Left kidney (tissue), 1 donor: ENCODE measurements at regions not wholly inside any gene's neighbourhood (a gene's known extent, or its start where the extent isn't known, plus 50 kb on each side); places are given as distances from the start of the nearest gene placed in this dataset.

Source experiments
- DNase-seq: peaks from one replicate; pipeline ENCODE4 v3.0.0-alpha.2; 2013

DNA sequence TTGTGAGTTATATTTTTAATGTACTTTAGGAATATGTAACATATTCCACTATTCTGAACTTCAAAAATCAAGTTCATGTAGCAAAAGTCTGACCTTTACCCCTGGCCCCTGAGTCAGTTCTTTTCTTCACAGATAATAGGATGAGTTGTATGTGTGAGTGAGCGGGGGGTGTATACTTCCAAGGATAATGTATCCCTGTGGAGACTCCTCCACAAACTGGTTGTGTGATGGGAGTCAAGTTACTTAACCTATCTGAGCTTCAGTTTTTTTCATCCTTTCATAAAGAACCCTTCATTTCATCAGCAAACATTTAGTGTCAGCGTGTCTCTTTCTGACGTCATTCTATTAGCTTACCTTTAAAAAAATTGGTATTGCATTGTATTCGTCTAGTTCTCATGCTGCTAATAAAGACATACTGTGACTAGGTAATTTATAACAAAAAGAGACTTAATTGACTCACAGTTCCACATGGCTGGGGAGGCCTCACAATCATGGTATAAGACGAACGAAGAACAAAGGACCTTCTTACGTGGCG is 288.1 kb upstream of the GPC6 start:
- peak; percentile 31 for DNase-seq

DNA sequence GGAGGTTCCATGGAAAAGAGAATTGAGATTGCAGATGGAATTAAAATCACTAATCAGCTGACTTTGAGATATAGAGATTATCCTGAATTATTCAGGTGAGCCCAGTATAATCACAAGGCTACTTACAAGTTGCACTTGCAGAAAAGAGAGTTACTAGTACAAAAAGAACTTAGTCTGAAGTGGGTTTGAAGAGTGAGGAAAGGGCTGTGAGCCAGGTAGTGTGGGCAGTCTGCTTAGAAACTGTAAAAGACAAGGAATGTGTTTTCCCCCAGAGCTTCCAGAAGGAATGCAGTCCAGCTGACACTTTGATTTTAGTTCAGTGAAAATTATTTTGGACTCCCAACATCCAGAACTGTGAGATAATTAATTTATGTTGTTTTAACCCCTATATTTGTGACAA is 285.4 kb upstream of the GPC6 start:
- no peak for DNase-seq

DNA sequence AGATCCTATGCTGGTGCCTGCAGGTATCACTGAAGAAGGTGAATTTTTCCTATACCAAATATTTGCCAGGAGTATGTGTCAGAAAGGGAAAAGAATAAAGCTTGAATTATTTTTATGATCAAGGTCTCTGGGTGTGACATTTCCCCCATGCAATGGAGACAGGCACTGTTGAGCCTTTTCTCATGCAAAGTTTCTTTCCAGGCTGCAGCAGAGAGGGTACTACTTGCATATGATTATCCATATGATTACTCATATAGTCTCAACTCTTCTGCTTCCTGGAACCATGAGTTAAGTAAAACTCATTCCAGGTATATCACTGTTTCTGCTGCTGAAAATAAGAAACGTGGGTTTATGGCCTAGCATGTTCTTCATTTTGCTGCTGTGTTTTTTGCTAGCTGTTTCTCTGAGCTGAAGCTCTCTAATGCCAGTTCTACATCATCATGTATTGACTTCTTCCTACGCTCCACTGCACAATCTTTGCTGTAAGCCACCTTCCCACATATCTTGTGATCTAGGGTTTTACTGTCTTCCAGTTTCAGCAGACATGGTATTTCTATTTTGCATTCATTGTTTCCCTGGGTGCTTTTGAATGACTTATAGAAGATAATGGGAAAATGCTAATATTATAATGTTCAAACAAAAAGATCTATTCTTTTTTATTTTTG is 278.7 kb upstream of the GPC6 start:
- DNase-seq, result no peak

DNA sequence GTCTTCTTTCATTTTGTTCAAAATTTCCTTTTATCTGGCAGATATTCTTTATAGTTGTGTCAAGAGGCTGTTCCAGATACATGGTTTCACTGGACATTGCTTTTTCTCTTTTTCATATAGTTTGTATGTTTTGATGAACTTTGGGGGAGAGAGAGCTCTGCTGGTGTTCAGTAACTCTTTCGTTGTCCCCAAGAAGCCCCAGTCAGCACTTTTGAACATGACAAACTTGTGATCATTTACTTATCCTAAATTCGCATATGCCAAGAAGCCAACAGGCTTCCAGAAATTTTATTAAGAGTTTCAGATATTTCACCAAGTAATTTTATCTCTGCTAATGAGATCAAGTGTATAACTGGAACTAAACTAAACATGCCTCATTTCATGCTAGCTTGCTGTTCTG is 275.8 kb upstream of the GPC6 start:
- no peak for DNase-seq

DNA sequence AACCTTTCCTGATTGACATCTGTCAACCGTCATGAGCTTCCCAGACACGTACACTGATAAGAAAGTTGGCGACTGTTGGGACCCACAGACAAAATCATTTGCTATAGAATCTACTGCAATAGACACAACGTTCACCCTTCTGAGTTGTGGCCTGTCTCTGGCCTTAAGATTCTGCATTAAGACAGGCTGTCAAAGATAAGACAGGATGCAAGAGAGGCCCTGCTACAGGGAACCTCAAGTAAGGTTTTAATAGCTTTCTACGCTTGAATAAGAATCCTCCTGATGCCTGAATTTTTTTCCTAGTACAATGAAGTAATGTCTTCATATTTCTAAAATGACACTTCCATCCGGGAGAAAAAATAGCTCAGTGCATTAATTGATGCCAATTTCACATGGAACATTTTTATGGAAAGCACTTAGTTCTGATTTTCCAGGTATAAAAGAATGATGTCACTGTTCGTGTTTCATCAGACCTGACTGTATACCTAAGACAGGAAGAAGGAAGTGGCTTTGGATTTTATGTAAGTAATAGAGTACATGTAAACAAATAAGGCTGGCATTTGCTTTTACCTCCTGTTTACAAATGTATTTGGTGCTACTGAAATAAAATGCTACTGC is 275.2 kb upstream of the GPC6 start:
- DNase-seq, result no peak

DNA sequence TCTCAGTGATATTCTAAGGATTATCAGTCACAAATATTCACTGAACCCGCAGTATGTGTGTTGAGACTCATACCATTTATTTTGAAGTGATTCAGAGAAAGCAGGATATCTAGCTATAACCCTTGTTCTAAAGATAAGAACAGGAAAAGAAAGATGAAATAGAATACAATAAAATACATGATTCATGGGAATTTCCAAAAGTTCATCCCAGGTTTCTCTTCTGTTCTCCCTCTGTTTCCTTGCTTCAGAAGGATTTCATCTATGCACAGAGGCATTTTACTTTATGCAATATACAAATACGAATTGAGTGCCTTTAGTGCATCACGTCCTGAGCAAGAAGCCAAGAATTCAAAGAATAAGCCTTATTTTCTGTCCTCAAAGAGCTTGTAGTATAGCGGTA is 274.4 kb upstream of the GPC6 start:
- DNase-seq, result no peak

DNA sequence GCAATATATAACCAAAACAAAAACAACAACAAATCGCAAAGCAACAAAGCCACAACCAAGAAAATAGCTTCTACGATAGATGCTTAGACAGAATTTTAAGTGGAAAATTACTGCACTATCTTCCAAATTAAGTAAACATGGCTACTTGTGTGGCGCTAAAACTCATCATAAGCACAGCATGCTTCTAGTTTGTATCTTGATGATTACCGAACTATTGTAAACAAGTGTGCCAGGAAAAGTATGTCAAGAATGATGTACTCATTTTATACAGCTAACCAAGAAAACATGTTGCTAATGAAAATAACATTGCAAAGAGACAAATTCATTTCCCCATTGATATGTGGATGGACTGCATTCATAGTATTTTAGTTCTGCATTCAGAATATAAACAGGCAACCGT is 271.9 kb upstream of the GPC6 start:
- no peak for DNase-seq

DNA sequence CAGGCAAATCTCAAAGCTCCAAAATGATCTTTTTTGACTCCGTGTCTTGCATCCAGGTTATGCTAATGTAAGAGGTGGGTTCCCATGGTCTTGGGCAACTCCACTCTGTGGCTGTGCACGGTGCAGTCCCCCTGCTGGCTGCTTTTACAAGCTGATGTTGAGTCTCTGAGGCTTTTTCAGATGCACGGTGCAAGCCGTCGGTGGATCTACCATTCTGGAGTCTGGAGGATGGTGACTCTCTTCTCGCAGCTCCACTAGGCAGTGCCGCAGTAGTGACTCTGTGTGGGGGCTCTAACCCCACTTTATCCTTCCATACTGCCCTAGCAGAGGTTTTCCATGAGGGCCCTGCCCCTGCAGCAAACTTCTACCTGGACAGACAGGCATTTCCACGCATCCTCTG is 266.8 kb upstream of the GPC6 start:
- no peak for DNase-seq

DNA sequence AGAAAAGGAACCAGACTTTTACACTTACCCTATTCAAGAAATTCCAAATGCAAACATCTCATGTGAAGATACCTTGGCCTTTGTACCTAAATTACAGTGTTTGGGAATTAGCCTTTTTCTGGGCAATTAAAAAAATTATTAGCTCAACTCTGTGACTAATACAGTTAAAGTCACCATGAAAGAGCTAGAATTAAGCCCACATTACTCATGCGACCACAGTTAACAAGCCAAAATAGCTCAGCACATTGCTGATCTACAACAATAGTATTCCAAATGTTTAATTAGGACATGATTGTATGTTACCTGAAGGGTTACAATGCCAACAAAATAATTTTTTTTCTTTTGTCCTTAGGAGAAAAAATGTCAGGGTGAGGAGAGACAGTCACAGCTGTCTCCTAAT is 263.6 kb upstream of the GPC6 start:
- no peak for DNase-seq

DNA sequence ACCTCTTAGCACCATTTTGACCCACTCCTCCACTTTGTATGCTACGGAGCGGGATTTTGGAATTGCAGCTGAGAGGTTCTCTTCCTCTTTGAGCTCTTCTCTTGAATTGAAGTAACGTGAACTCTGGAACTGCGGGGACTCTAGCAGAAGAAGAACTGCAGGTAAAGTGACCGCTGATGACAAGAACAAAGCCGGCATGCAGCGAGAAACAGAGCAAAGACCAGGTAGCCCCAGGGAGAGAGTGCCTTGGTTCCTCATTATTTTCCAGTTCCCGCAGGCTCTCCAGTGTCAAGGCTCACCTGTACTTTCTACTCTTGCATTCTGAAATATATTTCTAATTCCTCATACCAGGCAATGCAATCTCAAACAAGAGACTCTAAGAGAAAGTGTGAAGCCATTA is 260.3 kb upstream of the GPC6 start:
- no peak for DNase-seq

DNA sequence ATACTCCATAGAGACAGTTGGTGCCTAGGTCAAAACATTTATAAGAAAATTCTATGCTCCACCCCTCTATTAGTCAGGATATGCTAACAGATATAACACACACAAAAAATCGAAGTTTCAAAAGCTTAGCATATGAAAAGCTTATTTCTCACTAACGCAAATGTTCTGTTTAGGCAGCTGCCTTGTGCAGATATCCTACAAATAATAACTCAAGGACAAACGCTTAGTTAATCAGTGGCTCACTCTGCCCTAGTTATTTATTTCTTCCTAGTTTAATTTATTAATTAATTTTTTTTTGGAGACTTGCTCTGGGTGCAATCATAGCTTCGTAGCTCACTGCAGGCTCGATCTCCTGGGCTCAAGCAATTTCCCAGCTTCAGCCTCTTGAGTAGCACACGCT is 259.7 kb upstream of the GPC6 start:
- no peak for DNase-seq

DNA sequence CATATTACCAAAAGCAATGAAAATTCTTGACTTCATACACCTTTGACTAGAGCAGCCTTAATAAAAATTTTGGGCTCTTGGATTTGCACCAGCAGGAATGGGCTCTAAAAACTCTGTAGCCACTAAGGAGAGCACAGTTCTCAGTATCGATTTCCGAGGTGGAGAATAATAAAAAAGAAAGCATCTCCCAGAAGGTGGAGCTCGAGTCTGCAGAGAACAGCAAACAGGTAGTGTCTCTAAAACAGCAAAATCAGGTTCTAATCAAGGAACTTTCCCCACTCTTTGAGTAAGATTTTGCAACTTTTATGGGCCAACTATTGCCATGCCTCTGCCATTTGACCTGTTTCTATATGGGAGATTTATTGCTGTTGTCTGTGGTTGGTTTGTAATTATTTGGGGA is 258.7 kb upstream of the GPC6 start:
- DNase-seq, result no peak

DNA sequence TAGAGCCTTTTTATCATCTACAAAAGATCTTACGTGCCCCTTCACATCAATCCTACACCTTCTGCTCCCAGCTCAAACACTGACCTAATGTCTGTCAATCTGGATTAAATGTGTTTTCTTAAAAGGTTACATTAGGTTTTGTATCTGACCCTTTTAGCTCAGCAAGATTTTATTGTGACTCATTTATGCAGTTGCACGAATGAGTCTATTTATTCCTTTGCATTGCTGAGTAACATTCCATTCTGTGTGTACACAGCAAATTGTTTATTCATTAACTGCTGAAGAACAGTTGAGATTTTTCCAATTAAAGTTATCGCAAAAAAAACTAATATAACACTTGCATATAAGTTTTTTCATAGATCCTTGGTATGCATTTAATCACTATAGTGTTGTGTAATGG is 253.9 kb upstream of the GPC6 start:
- no peak for DNase-seq

DNA sequence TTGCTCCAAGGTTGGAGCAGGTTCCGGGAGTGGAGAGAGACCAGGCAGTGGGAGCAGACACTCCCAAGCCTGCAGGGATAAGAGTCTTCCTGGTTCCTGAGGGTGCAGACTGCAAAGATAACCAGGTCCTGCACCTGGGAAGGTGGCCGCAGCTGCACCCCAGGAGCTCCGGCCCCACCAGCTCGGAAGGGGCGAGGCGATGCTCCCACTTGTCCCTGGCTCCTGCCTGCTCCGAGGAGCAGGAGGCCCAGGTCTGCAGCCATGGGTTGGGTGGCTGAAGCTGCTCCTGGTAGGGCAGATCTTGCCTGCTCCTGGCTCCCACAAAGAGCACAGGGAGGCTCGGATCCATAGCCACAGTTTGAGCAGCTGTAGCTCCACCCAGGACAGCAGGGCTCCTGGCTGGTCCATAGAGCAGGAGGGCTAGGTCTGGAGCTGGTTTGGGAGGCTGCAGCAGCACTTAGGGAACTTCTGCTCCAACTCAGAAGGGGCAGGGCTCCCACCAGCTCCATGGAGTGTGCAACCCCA is 251.6 kb upstream of the GPC6 start:
- DNase-seq, result no peak

DNA sequence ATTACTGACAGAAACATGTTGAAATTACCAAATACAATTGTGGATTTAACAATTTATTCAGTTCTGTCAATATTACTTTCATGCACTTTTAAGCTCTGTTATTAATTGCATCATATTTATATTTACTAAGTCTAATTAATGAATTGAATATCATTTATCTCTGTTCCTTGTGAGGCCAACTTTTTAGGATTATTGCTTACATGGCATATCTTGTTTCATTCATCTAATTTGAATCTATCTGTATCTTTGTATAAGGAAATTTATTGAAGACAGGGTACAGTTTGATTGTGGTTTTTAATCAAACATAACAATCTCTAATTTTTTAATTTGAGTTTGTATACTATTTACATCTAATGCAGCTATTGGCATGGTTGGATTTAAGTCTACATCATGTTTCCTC is 249.9 kb upstream of the GPC6 start:
- no peak for DNase-seq

DNA sequence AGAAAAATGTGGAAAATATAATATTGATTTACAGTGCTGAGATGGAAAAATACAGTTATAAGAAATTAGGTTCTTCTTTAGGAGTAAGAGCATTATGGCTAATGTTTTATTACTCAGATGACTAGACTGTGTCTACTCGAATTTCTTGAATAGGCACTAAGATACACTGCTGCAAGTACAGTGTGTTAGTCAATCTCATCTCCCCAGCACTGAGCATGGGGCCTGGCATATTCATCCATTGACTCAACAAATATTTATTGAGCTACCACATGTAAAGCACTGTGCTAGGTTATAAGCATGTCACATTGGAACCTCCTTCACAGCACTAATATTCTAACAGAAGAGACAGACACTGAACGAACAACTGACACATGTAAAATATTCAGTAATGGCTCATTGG is 242.5 kb upstream of the GPC6 start:
- no peak for DNase-seq

DNA sequence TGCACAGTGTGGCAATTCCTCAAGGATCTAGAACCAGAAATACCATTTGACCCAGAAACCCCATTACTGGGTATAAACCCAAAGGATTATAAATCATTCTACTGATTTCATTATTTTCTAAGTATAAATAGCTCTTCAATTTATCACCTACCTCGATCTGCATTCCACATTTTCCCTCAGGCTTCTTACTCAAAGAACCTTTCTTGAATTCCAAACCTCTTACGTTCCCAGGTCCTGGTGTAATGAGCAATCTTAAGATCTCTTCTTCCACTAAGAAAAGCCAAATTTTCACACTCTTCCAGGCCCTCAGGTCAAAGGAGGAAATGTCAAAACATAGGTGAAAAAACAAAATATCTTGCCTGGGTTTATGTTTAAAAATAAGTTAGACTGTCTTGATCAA is 237.3 kb upstream of the GPC6 start:
- DNase-seq, result no peak

DNA sequence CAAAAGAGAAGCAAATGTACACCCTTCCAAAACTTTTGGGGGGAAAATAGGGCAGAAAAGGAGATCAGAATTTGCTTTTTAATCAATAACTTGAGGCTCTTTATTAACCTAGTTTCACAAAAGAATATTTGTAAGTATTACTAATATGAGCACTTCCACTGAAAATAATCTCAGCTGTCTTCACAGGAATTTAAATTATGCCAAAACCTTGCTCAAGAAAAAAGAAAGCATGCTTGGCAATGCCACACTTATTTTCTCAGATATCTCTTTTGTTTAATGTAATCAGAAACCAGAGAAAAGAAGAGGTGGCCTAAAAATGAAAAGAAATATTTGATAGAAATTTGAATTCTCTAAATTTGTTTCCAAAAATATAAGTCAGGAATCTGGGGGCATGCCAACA is 234.9 kb upstream of the GPC6 start:
- no peak for DNase-seq

DNA sequence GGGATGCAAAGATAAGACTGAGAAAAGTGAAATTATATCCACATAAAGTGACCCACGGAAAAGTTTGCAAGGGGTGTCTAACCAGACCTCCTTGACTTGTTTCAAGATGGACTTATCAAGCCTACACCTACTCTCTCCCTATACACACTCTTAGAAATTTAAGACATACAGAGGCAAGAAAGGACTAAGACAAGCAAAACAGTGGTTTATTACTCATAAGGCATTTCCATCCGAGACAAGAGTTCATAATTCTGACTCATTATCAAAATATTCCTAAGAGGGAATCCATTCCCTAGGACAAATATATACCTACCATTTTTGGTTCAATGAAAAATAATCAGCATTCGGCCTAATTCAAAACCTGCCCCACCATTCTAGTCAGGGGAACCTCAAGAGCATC is 232.6 kb upstream of the GPC6 start:
- DNase-seq, result no peak

DNA sequence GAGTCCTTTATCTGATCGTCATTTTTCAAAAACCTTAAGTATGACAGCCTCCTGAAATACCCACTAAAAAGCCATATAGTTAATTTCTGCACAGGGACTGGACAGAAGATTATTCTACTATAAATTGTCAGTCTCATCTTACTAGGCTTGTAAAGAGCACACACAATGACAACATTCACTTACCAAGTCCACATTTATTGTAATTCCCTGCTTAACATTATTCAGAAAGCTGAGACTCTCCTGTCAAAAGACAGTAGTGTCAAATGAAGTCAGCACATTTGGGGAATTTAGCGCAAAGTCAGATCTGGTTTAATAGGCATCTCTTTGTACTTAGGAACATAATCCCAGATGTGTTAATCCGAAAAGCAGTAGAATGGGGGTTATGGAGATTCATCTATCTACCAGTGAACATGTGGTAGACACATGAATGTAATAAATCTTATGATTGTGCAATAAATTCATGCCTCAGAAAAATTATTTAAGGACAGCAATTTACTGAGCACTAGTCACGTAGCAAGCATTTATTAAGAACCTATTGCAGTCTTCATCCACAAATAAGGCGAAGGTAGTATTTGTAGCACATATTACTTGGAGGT is 224.6 kb upstream of the GPC6 start:
- no peak for DNase-seq

DNA sequence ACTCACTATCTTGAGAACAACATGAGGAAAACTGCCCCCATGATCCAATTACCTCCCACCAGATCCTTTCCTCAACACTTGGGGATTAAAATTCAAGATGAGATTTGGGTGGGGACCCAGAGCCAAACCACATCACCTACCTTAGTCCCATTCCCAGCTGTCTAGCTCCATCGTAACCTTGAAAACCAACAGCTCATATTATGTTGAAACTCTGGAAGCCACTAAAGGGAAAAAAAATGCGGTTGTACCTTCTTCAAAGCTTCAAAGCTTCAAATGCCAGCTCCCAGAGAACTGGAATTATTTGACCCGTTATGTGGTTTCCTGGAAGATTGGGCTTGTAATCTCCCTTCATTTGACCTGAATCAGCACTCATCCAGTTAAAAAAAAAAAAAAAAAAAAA is 223.1 kb upstream of the GPC6 start:
- DNase-seq, result no peak

DNA sequence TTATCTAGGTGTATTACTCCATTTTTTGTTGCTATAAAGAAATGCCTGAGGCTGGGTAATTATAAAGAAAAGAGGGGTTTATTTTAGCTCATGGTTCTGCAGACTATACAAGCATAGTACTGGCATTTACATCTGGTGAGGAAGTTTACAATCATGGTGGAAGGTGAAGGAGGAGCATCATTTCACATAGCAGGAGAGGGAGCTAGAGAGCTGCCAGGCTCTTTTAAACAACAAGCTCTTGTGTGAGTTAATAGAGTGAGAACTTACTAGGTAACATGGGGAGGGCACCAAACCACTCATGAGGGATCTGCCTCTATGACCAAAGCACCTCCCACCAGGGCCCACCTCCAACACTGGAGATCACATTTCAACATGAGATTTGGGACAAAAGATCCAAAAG is 221.7 kb upstream of the GPC6 start:
- no peak for DNase-seq

DNA sequence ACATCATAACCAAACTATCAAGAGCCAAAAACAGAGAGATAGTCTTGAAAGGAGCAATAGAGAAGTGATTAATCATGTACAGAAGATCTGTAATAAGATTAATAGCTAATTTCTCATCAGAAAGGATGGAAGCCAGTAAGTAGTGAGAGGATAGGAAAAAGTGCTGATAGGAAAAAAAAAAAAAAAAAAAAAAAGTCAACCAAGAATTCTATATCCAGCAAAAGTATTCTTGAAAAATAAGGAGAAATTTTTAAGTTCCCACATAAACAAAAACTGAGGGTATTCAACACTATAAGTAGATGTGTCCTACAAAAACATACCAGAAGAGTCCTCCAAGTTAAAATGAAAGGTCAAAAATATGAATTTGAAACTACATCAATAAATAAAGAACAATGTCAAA is 218.7 kb upstream of the GPC6 start:
- DNase-seq, result no peak
